ENCODE measurements at regions not wholly inside any gene's neighbourhood (a gene's known extent, or its start where the extent isn't known, plus 50 kb on each side); places are given as distances from the start of the nearest gene placed in this dataset.
"Not testable (repeated sequence)": the region's sequence is repeated elsewhere in the genome, so short reads cannot be mapped to it uniquely, and the experiment has no call there.

DNA sequence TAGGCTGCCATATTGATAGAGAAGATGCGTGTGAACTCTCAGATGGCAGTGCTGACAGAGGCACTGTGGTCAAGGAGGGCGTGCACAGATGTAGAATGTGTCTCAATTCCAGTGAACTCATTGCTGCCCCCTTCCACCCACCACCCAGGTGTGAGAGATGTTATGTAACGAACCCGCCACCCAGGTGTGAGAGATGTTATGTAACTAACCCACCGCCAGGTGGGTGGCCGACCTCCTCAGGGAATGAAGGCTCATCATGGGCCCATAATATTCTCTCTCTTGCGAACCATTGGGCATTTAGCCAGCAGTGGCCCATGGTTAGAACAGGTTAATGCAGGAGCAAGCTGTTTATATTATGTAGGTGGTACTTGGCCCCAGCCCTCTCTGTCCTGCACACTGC is 140.4 kb upstream of the MTPN start:
- DNase-seq (ENCODE audit: low read depth) = no peak

DNA sequence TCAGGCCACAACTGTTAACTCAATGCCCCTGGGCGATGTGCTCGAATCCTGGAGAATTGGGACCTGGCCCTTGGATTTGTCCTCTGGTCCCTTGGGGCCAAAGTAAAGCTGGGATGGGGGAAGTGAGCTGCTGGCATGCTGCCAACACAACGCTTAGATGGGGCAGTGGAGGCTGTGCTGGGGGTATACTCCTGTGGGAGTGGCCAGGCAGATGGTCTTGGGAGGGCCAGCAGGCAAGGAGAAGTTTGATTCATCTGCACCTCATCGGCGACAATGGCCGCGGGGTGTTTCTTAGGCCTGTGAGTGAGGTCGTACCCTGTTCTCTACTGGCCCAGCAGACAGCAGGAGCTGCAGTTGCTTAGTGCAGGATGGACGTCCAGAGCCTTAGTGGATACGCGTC is 139.0 kb upstream of the MTPN start:
- no peak for DNase-seq (ENCODE audit: low read depth)

DNA sequence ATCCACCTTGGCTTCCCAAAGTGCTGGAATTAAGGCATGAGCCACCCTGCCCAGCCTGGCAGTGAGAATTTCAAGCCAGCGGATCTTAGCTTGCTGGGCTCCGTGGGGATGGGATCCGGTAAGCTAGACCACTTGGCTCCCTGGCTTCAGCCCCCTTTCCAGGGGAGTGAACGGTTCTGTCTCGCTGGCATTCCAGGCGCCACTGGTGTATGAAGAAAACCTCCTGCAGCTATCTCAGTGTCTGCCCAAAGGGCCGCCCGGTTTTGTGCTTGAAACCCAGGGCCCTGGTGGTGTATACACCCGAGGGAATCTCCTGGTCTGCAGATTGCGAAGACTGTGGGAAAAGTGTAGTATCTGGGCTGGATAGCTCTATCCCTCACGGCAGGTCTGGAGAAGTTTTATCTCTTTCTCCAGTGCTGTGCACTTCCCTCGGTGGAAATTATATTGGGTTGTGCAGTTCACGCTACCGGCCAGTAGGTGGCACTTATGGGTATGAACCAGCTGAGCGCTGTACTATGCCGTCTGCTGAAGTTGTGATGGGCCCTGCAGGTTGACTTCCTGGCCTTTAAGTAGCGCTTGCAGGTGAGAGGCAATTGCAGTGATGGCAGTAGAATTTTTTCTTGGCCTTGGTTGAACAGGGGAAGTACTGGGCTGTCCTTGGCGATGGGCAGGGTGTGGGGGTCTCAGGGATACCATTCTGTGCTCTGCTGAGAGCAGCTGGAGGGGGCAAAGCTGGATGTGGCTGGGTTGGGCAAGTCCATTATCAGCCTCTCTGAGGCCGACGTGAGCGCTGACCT is 138.0 kb upstream of the MTPN start:
- peak; percentile 17 for DNase-seq (ENCODE audit: low read depth)

DNA sequence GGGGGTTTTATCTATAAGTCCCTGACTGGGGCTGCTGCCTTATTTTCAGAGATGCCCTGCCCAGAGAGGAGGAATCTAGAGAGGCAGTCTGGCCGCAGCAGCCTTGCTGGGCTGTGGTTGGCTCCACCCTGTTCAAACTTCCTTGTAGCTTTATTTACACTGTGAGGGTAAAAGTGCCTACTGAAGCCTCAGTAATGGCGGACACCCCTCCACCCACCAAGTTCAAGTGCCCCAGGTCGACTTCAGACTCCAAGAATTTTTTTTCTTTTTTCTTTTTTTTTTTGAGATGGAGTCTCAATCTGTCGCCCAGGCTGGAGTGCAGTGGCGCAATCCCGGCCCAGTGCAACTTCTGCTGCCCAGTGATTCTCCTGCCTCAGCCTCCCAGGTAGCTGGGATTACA is 137.3 kb upstream of the MTPN start:
- not testable (repeated sequence) for DNase-seq (ENCODE audit: low read depth)

DNA sequence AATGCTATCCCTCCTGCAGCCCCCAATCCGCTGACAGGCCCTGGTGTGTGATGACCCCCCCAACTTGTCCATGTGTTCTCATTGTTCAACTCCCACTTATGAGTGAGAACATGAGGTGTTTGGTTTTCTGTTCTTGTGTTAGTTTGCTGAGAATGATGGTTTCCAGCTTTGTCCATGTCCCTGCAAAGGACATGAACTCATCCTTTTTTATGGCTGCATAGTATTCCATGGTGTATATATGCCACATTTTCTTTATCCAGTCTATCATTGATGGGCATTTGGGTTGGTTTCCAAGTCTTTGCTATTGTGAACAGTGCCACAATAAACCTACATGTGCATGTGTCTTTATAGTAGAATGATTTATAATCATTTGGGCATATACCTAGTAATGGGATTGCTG is 131.9 kb upstream of the MTPN start:
- DNase-seq (ENCODE audit: low read depth) = not testable (repeated sequence)

DNA sequence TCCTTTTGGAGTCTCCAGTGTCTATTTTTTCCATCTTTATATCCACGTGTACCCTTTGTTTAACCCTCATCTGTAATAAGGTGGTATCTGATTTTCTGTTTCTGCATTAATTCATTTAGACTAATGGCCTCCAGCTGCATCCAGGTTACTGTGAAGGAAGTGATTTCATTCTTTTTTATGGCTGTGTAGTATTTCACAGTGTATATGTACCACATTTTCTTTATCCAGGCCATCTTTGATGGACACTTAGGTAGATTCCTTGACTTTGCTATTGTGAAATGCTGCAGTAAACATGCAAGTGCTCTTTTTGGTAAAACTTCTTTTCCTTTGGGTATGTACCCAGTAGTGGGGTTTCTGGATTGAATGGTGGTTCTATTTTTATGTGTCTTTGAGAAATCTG is 128.0 kb upstream of the MTPN start:
- DNase-seq (ENCODE audit: low read depth) = no peak

DNA sequence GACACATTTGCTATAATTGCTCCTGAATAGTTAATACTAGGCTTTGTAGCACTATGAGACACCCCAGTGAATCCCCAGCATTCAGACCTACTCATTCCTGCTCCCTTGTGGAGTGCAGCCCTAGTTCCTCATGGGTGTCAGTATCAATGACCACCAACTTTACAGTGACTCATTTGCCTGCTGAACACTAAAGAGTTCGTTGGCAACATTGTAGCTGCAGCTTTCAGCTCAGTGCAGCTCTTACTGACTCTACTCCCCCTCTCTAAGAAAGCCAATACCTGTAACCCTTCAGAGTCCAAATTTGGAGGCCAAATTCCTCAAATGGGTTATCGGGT is 127.1 kb upstream of the MTPN start:
- no peak for DNase-seq (ENCODE audit: low read depth)

DNA sequence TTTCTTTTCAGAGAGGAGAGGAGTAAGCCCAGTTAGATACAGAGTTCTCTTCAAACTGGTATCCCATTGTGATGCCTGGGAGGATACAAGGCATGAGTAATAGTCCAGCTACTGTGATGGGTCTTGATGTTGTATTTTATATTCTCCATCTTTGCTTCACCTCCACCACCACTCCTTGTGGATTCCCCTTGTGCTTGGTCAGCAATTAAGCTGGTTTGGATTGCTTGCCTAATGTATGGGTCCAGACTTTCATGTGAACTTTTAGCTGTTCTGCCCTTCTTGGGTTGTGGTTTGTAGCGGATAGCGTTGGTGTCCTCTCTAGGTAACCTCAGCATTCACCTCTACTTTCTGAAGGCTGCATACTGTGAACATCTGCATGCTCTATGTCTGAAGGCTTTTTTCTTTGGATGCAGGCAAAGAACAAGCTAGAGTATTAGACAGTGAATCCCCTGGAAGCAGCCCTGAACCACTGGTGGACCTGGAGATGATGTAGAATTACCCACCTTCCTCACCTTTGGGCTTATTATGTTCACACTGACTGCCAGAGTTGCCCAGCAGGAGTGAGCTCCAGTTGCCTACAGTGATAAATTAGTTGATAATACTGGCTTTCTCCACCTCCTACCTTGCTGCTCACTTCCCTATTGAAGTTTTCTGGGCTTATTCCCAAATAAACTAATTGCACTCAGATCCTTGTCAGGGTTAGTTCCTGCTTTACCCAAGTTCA is 126.5 kb upstream of the MTPN start:
- no peak for DNase-seq (ENCODE audit: low read depth)

DNA sequence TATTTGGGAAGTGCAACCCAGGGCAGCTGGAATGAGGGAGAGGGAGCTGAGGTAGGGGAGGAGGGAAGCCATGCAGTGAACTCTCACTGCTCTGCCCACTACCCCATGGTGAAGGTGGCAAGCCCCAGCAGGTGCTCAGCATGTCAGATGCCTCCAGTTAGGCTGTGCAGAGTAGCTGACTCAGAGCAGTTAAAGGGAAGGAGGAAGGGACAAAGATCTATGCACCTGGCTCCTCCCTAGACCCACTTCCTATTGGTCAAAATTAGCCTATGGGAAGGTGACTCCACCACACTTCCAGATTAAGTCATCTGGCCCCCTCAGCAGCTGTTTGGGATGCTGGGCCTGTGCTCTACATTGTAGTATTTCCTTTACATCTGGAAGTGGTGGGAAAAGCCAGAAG is 125.7 kb upstream of the MTPN start:
- DNase-seq (ENCODE audit: low read depth) = no peak

DNA sequence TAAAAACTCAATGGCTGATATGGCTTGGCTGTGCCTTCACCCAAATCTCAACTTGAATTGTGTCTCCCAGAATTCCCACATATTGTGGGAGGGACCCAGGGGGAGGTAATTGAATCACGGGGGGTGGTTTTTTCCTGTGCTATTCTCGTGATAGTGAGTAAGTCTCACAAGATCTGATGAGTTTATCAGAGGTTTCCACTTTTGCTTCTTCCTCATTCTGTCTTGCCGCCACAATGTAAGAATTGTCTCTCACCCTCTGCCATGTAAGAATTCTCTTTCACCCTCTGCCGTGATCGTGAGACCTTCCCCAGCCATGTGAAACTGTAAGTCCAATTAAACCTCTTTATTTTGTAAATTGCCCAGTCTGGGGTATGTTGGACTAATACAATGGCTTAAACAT is 115.6 kb upstream of the MTPN start:
- not testable (repeated sequence) for DNase-seq (ENCODE audit: low read depth)

DNA sequence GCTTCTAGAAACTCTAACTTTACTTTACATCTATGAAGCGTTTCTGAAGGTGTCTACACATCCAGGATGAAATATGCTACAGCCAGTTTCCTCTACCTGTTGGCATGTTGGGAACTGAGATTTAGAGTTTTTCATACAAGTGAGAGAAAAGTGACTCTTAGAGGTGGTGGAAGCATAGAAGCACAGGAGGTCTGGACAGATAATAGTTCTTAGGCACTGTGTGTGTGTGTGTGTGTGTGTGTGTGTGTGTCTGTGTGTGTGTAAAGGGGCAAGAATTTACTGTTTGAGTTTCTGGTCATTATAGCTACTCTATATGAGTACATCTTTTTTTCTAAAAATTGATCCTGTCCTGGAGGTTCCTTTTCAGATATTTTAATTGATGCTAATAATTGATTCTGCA is 110.7 kb upstream of the MTPN start:
- DNase-seq (ENCODE audit: low read depth) = no peak

DNA sequence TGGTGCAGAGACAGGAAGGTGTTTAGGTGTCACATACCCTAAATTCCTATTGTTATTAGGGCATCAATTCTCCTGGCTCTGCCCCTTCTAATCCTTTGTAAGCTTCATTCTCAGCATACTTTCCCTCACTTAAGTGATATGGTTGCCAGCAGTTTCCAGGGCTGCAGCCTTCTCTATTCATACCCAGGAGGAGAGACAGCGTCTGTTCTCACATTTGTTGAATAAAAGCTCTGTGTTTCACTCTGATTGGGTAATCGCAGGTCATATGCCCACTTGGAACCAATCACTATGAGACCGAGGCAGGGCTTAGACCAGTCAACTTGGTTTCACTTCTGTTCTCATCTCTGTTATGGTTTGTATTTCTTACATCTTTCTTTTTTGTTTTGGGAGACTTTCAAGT is 109.6 kb upstream of the MTPN start:
- no peak for DNase-seq (ENCODE audit: low read depth)

DNA sequence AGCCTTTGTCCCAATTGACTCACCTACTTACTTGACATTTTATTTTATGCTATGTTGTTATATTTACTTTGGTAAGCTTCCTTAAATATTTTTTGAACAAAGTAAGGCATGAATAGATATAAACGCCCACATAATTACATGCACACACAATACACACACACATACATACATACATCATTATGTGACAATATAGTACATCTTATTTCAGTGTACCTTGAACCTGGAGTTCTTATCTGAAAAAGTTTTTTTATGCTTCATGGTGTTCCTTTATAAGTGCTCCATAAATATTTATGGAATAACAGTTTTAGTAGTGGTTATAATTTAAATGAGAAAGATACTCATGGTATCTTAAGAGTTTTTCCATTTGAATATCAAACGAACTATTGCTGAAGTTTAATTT is 102.8 kb upstream of the MTPN start:
- DNase-seq (ENCODE audit: low read depth) = no peak

DNA sequence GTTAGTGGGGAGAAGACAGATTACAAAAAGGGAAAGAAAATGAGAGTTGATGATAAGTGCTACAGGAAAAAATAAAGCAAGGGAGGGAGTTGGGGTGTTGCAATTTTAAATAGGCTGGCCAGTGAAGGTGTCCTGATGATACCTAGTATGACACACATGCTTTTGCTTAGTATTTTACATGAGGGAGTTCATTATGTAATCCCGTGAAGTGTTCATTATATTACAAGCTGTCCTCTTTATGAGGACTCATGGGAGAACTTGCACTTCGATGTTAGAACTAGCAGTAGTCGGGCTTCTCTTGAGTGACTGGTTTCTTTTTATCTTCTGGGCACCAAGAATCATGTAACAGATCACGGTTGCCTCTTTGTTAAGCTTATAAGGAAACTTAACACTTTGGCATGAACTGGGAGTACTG is 102.3 kb upstream of the MTPN start:
- no peak for DNase-seq (ENCODE audit: low read depth)

DNA sequence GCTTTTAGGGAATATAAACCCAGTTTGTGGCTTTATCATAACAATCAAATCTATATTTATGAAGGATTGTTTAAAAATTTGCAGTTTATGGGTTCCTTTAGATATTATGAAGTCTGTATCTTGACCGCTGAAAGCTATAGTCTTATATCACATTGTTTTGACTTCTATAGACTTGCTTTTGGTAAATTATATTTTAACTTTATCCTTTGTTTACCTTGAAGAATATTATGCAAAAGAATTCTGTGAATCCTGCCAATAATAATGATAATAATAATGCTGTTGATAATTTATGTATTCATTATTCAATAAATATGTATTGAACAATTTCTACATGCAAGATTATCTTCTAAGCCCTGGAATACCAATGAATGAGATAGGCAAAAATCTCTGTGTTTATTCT is 101.9 kb upstream of the MTPN start:
- no peak for DNase-seq (ENCODE audit: low read depth)

DNA sequence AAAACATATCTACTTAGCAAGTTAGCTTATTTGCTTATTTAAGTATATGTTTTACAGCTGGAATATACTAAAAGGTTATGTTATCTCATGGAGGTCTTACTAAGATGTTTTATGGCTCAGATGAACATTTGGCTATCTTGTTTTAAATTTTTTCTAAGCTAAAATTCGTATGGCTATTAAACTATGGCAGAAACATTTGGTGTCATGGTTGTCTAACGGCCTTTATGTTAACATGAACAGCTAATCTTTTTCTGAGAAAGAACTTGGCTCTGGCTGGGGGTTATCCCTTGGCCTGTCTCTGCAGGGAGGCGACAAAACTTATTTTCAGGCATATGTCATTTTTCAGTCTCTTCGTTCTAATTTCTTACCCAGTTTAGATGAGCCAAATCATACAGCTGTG is 101.5 kb upstream of the MTPN start:
- DNase-seq (ENCODE audit: low read depth) = no peak

DNA sequence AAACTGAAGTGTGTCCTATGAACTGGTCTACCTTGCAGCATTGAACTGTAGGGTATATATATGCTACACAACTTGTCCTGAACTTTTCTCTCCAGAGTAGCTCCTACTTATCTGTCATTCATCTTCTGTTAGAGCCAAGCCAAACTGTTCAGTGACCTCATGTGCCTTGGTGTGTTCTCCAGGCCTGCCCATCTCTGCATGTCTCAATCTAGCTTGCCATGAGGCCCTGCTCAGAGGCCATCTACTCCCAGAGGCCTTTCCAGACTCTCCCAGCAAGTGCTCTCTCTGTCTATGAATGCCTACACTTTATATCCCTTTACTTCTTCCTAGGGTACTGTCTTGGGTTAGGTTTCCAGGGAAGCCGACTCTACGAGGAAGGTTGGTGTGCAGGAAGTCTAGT is 99.8 kb upstream of the MTPN start:
- DNase-seq (ENCODE audit: low read depth) = no peak

DNA sequence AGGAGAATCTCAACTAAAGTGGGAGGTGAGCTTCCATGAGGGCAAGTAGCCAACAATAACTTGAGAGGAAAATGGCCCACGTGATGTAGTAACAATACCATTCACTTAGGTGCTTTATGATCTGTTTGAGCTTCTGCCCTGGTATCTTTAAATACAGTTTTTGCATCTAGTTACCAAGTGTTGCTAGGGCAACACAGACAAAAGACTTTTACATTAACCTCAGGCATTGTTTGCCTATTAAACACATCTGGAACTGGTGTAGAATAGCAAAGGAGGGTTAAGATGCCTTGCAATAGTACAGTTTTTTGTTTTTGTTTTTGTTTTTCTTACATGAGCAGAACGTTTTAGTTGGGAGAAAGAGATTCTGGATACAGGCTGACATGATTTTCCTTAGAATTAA is 97.7 kb upstream of the MTPN start:
- DNase-seq (ENCODE audit: low read depth) = no peak

DNA sequence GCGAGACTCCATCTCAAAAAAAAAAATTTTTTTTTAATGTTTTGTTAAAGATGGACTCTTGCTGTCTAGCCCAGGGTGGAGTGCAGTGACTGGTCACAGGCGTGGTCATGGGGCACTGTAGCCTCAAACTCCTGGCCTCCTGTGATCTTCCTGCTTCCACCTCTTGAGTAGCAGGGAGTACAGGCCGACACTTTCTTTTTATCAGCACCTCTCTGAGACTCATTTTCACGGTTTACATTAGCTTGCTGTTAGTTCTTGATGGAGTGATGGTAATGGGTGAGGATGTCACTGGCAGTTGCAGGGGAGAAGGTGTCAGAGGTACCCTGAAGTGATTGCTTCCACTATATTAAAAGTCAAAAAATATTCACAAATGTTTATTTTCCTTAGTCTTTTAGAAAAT is 95.3 kb upstream of the MTPN start:
- DNase-seq (ENCODE audit: low read depth) = no peak

DNA sequence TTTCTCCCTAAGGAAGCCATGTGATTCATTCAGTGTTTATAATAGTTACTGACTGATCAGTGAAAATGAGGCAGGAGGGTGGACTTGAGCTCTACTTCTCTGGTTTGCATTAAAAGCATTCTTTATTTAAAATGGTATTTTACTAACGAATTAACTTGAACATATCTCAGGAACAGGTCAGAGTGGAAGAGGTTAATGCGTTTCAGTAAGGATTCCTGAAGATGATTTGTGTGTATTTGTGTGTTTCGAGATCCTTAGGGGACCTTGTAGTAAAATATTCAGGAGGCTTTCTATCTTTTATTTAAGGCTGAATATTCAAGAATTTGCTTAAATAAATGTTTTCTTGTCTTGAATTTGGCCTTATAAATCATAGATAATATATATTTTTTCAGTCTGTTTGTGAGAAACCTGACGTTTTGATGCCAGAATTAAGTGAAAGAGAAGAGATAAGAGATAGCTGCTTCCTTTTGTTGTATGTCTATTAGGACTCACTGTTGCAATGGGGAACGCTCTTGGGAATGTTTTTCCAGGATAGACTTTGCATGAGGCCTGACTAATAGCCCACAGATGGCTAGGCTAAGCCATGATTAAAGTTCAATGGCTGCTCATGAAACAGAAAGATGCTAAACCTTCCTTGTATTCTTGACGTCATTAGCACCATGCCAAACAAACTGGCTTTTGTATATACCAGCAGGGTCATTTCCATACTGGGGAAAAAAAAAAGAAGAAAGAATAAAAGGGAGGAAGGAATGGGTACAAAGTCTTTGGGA is 93.8 kb upstream of the MTPN start:
- DNase-seq (ENCODE audit: low read depth) = no peak

DNA sequence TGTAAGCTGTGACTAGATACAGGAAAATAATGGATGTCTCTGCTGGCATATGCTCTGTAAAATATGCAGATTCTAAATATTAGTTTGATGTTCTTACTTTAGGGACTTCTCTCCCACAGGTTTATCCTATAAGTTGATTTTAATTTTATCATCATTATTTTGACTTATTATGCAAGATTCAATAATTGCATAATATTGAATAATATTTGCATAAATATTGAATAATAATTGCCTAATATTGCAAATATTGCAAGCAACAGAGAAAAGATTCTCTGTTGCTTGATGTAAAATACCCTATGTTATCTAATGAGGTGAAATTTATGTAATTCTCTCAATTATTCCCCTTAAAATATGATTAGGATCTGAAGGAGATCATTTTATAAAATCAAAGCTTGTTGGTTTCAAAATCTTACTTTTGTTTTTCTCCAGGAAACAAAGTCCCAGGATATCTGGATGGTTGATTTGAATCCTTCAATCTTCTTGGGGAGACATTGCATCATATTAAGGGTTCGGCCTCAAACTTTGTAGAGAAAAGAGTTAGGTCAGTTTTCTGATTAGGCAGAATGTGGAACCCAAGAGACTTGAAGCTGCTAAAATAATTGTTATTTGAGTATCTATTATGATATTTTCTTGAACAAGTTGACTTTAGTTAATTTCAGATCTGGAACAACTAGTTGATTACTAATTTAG is 92.8 kb upstream of the MTPN start:
- DNase-seq (ENCODE audit: low read depth) = no peak

DNA sequence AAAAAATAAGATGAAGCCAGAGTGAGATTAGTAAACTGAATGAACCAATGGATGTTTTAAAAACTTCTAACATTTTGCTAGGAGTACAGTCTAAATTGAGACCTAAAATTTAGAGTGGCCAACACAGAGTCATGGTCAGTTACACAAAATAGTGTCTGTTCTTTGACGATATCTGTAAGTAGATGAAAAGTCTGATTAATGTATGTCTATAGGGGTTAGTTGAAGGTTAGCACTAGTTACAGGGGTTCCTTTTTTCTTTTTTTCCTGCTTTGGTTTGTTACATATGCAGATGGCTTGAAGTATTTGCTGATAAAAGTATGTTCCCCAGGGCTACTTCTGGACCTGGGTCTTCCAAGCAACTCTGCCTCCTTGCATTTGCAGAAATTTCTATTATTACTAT is 90.1 kb upstream of the MTPN start:
- DNase-seq (ENCODE audit: low read depth) = no peak

All from stimulated activated CD8-positive, alpha-beta memory T cell treated with anti-CD3 and anti-CD28 coated beads, Interleukin-7, amount 100 ng/mL, for 24 hours (primary cell).